ENCODE measurements at regions not wholly inside any gene's neighbourhood (a gene's known extent, or its start where the extent isn't known, plus 50 kb on each side); places are given as distances from the start of the nearest gene placed in this dataset.
"Not testable (repeated sequence)": the region's sequence is repeated elsewhere in the genome, so short reads cannot be mapped to it uniquely, and the experiment has no call there.

DNA sequence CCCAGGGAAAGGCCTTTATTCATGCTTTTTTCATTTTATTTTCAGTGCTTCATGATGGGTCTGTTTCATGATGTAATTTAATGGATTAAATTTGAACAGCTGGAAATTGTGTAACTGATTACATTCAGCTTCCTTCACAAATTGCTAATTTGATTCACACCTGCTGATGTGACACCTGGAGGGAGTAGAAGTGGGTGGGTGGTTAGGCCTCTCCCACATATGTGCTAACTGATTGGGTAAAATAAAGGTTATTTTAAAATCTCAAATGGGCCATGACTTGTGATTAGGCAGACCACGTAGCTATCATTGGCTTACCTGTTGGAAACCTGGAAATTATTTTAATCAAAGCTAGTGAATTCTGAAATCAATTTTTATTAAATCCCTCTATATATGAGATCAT, 142.1 kb downstream of the GXYLT1 start:
- TF ChIP-seq CTCF (conservative IDR thresholded peaks at IDR 0.05; ENCODE audit: low read depth, low read length) = no peak
- DNase-seq (ENCODE audit: low read depth) = no peak
- H3K4me3 ChIP-seq (ENCODE audit: low read depth, low read length) = no peak overlapping the region

- no peak for DNase-seq (ENCODE audit: low read depth)
- TF ChIP-seq CTCF (conservative IDR thresholded peaks at IDR 0.05; ENCODE audit: low read depth, low read length) = no peak
- no peak overlapping the region for H3K4me3 ChIP-seq (ENCODE audit: low read depth, low read length)
Observed at GRCh38 chr12:41998436-41998835, 146.2 kb downstream of the GXYLT1 start.

GRCh38 chr12:41993283-41993682, 151.4 kb downstream of the GXYLT1 start:
- H3K4me3 ChIP-seq (ENCODE audit: low read depth, low read length) = no peak overlapping the region
- no peak for DNase-seq (ENCODE audit: low read depth)
- TF ChIP-seq CTCF (conservative IDR thresholded peaks at IDR 0.05; ENCODE audit: low read depth, low read length) = no peak

DNA sequence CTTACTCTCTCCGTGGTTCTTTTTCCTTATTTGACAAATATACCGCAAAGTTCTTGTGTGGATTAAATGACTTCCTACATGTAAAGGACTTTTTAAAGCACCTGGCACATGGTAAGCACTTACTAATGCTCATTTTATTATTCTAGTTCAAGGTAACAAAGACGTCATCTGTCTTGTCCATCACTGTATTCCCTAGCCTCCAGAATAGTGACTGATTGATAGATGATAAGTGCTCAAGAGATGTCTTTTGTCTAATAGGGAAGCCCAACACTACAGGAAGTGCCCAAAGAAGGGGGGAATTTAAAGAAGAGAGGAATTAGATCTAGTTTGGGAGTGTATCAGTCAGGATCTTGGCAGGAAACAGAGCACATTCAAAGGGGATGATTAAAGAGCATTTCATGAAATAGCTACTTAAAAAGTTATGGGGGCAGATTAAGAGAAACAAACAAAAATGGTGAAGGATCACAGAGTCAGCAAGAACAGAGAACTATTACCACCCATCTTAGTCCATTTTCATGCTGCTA, 151.9 kb downstream of the GXYLT1 start:
- no peak for DNase-seq (ENCODE audit: low read depth)
- TF ChIP-seq CTCF (conservative IDR thresholded peaks at IDR 0.05; ENCODE audit: low read depth, low read length) = no peak
- no peak overlapping the region for H3K4me3 ChIP-seq (ENCODE audit: low read depth, low read length)

DNA sequence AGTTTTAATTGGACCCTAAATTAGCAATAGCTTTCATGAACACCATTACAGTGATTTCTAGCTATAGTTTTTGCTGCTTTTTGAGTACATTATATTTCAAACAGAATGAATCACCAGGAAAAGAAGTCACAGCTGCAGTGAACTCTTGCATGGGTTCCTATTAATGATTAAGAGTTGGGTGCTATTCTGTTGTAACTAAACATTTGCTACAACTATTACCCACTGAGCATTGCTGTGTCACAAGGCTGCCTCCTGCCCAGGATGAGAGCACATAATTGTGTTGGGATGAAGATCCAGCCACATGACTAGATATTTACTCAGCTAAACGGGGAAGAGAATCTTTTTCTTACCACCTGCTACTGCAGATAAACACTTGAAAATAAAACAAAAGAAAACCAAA, 152.7 kb downstream of the GXYLT1 start:
- peak; percentile 94 for DNase-seq (ENCODE audit: low read depth)
- no peak overlapping the region for H3K4me3 ChIP-seq (ENCODE audit: low read depth, low read length)

GRCh38 chr12:41988715-41989114, 156.0 kb downstream of the GXYLT1 start:
- no peak for DNase-seq (ENCODE audit: low read depth)
- H3K4me3 ChIP-seq (ENCODE audit: low read depth, low read length) = no peak overlapping the region
- no peak for TF ChIP-seq CTCF (conservative IDR thresholded peaks at IDR 0.05; ENCODE audit: low read depth, low read length)

More for the DNA sequence above, 152.7 kb downstream of the GXYLT1 start:
- no peak for TF ChIP-seq CTCF (conservative IDR thresholded peaks at IDR 0.05; ENCODE audit: low read depth, low read length)

DNA sequence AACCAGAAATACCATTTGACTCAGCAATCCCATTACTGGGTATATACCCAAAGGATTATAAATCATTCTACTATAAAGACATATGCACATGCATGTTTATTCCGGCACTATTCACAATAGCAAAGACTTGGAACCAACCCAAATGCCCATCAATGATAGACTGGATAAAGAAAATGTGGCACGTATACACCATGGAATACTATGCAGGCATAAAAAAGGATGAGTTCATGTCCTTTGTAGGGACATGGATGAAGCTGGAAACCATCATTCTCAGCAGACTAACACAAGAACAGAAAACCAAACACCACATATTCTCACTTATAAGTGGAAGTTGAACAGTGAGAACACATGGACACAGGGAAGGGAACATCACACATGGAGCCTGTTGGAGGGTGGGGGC, 158.2 kb downstream of the GXYLT1 start:
- not testable (repeated sequence) for DNase-seq (ENCODE audit: low read depth); H3K4me3 ChIP-seq (ENCODE audit: low read depth, low read length)
